Left ventricle myocardium inferior (tissue), 1 donor: ENCODE measurements at regions not wholly inside any gene's neighbourhood (a gene's known extent, or its start where the extent isn't known, plus 50 kb on each side); places are given as distances from the start of the nearest gene placed in this dataset.

ENCODE experiments used
- DNase-seq: peaks from one replicate; pipeline ENCODE4 v3.0.0-alpha.2; 2020
- H3K27ac ChIP-seq: fragments of 200-600 bp; replicated peaks from 2 replicates; pipeline ENCODE4 v1.8.0; 2021
- H3K27me3 ChIP-seq: fragments of 200-600 bp; 2 replicates; pipeline ENCODE4 v1.8.0; 2021; ENCODE audit warnings: low read depth
- H3K36me3 ChIP-seq: fragments of 200-600 bp; 2 replicates; pipeline ENCODE4 v1.8.0; 2021
- H3K4me1 ChIP-seq: fragments of 200-600 bp; 2 replicates; pipeline ENCODE4 v1.8.0; 2021
- H3K4me3 ChIP-seq: fragments of 200-600 bp; 2 replicates; pipeline ENCODE4 v1.8.0; 2021; ENCODE audit warnings: mild to moderate bottlenecking, moderate library complexity
- H3K9me3 ChIP-seq: fragments of 200-600 bp; replicated peaks from 2 replicates; pipeline ENCODE4 v1.8.0; 2021
- CTCF ChIP-seq: fragments of 200-600 bp; IDR thresholded peaks from 2 replicates; pipeline ENCODE4 v1.8.0; 2021; ENCODE audit warnings: antibody characterized with exemption, mild to moderate bottlenecking, borderline replicate concordance
- intact Hi-C: fragments of 100-400 bp; cut with micrococcal nuclease; formaldehyde crosslinking; loops from one replicate; pipeline ENCODE4 v1.11.0; 2022
- donor health status: DM: no; HTN: yes; CAD: no; lungs with severe emphysema.

- no peaks in the 10 kb centered on the region for H3K27me3 ChIP-seq
- TF ChIP-seq CTCF, result no peak
- no peaks in the 10 kb centered on the region for H3K4me1 ChIP-seq
- intact Hi-C loops, result no loop called here
- H3K36me3 ChIP-seq, result no peaks in the 10 kb centered on the region
- H3K9me3 ChIP-seq, result no peaks in the 10 kb centered on the region
- H3K4me3 ChIP-seq, result no peak overlapping the region
- H3K27ac ChIP-seq, result no peak overlapping the region
- DNase-seq, result no peak
These were observed 75.0 kb downstream of the PTGR3 start for GRCh38 chr18:75133721-75134610.

GRCh38 chr18:75132931-75133525 lies 75.9 kb downstream of the PTGR3 start:
- H3K36me3 ChIP-seq, result no peaks in the 10 kb centered on the region
- H3K9me3 ChIP-seq, result no peaks in the 10 kb centered on the region
- no peaks in the 10 kb centered on the region for H3K27me3 ChIP-seq
- DNase-seq, result no peak
- no peak for TF ChIP-seq CTCF
- no peaks in the 10 kb centered on the region for H3K4me1 ChIP-seq
- intact Hi-C loops, result no loop called here
- no peak overlapping the region for H3K4me3 ChIP-seq
- no peak overlapping the region for H3K27ac ChIP-seq

- no peak overlapping the region for H3K4me3 ChIP-seq
These were observed 76.7 kb downstream of the PTGR3 start for GRCh38 chr18:75132098-75132870.

GRCh38 chr18:75131381-75132000 lies 77.4 kb downstream of the PTGR3 start:
- no peak for TF ChIP-seq CTCF
- H3K9me3 ChIP-seq, result no peaks in the 10 kb centered on the region
- H3K27me3 ChIP-seq, result peaks cover 5% of the 10 kb centered on the region
- H3K27ac ChIP-seq, result no peak overlapping the region
- no peak for DNase-seq
- no peaks in the 10 kb centered on the region for H3K4me1 ChIP-seq
- H3K4me3 ChIP-seq, result peak overlapping the region; percentile 35
- H3K36me3 ChIP-seq, result no peaks in the 10 kb centered on the region
- intact Hi-C loops, result no loop called here

More at GRCh38 chr18:75132098-75132870, 76.7 kb downstream of the PTGR3 start:
- intact Hi-C loops, result no loop called here
- no peak for TF ChIP-seq CTCF
- Histone ChIP-seq H3K36me3 (no peaks in the 10 kb centered on the region), H3K4me1 (no peaks in the 10 kb centered on the region), H3K27ac (no peak overlapping the region), H3K27me3 (peaks cover 4% of the 10 kb centered on the region), H3K9me3 (no peaks in the 10 kb centered on the region)
- DNase-seq, result no peak
